H7 (cell line): ENCODE measurements at regions not wholly inside any gene's neighbourhood (a gene's known extent, or its start where the extent isn't known, plus 50 kb on each side); places are given as distances from the start of the nearest gene placed in this dataset.
"Not testable (repeated sequence)": the region's sequence is repeated elsewhere in the genome, so short reads cannot be mapped to it uniquely, and the experiment has no call there.

Experiments used
- DNase-seq: peaks from one replicate; pipeline ENCODE4 v3.0.0; 2012
- H3K27me3 ChIP-seq: 2 replicates; pipeline ENCODE4 v1.6.0; 2011; ENCODE audit warnings: mild to moderate bottlenecking, low read length; ENCODE audit not compliant: control insufficient read depth, insufficient read depth
- H3K36me3 ChIP-seq: replicated peaks from 2 replicates; pipeline ENCODE4 v1.5.1; 2011; ENCODE audit warnings: low read length; ENCODE audit not compliant: control insufficient read depth, insufficient read depth
- H3K4me3 ChIP-seq: 2 replicates; pipeline ENCODE4 v1.5.1; 2011; ENCODE audit warnings: low read depth, mild to moderate bottlenecking, control low read depth, low read length, moderate library complexity; ENCODE audit not compliant: insufficient read depth

GRCh38 chr7:65235586-65235985 lies 138.1 kb upstream of the ZNF92 start:
- Histone ChIP-seq H3K4me3 (no peak overlapping the region), H3K36me3 (no peaks in the 10 kb centered on the region), H3K27me3 (peaks cover 9% of the 10 kb centered on the region)
- no peak for DNase-seq

- H3K27me3 ChIP-seq = no peaks in the 10 kb centered on the region; the same call in 1 of the 2 replicates
- no peaks in the 10 kb centered on the region for H3K36me3 ChIP-seq
- no peak overlapping the region for H3K4me3 ChIP-seq
- DNase-seq = no peak
Observed at GRCh38 chr7:65233409-65234034, 140.1 kb upstream of the ZNF92 start.

DNA sequence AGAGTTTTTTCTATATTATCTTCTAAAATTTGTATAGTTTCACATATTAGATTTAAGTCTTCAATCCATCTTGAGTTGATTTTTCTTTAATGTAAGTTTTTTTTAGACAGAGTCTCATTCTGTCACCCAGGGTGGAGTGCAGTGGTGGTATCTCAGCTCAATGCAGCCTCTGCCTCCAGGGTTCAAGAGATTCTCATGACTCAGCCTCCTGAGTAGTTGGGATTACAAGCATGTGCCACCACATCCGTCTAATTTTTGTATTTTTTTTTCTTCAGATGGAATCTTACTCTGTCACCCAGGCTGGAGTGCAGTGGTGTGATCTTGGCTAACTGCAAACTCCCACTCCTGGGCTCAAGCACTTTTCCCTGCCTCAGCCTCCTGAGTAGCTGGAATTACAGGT lies 143.4 kb upstream of the ZNF92 start:
- Histone ChIP-seq H3K27me3 (no peaks in the 10 kb centered on the region; the same call in 1 of the 2 replicates), H3K36me3 (no peaks in the 10 kb centered on the region), H3K4me3 (no peak overlapping the region)
- no peak for DNase-seq

DNA sequence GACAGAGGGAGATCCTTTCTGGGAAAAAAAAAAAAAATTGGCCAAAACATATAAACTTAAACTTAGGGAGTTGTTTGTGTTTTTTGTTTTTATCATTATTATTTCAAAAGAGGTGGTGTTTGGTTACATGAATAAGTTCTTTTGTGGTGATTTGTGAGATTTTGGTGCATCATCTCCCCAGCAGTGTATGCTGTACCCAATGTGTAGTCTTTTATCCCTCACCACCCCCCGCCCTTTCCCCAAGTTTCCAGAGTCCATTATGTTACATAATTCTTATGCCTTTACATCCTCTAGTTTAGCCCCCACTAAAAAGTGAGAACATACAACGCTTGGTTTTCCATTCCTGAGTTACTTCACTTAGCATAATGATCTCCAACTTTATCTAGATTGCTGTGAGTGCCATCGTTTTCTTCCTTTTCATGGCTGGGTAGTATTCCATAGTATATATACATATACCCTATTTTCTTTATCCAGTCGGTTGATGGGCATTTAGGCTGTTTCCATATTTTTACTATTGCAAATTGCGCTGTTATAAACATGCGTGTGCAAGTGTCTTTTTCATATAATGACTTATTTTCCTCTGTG lies 148.1 kb upstream of the ZNF92 start:
- Histone ChIP-seq H3K4me3 (no peak overlapping the region), H3K27me3 (no peaks in the 10 kb centered on the region), H3K36me3 (no peaks in the 10 kb centered on the region)
- DNase-seq = no peak

- H3K27me3 ChIP-seq = no peaks in the 10 kb centered on the region
- H3K36me3 ChIP-seq = no peaks in the 10 kb centered on the region
- no peak overlapping the region for H3K4me3 ChIP-seq
- no peak for DNase-seq
Observed at GRCh38 chr7:65222655-65223054, 151.0 kb upstream of the ZNF92 start.

DNA sequence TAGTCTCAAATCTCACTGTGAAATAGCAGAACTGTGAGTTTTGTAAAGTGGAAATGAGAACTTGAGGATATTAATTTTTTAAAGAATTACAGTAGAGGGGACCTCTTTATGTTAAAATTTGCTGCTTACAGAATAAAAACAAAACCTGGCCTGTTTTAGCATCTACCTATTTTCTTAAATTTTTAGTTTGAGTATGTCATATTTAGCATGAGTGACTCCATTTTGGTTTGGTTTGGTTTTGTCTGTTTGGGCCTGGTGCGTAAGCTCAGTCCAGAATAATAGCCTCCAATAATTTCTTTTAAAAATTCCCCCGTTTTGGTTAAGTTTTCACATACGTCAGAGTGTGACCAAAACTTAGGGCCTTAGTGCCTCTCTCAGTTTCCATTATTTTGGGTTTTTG lies 152.0 kb upstream of the ZNF92 start:
- DNase-seq = no peak
- Histone ChIP-seq H3K36me3 (no peaks in the 10 kb centered on the region), H3K4me3 (no peak overlapping the region), H3K27me3 (no peaks in the 10 kb centered on the region)

DNA sequence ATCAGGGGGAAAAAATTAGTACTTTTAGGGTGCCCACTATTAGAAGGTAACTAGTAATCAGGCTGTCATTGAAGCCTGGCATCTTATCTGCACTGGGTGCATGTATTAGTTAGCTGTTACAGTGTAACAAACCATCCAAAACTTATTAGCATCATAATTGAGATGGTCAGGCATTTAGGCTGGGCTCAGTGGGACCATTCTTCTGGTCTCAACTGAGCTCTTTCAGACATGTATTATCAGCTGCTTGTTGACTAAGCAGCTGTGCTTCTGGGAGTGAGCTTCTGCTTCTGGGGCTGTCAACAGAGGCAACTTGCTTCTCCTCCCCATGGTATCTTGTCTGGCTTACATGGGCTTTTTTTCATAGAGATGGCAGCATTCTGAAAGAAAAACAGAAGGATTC lies 154.0 kb upstream of the ZNF92 start:
- Histone ChIP-seq H3K4me3 (no peak overlapping the region), H3K27me3 (no peaks in the 10 kb centered on the region), H3K36me3 (no peaks in the 10 kb centered on the region)
- DNase-seq = no peak

DNA sequence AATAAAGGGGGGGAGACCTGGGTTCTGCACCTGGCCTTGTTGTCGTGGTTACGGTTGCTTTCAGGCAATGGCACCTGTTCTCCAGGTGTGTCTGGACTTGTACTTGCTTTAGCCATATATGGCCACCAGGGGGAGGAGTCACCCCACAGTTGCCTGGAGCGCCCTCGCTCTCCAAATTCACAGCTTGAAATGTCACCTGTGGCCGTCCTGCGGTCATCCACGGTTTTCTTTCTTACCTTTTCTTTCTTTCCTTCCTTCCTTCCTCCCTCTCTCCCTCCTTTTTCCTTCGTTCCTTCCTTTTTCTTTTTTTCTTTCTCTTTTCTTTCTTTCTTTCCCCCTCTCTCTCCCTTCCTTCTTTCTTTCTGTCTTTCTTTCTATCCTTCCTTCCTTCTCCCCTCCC lies 157.2 kb upstream of the ZNF92 start:
- DNase-seq = peak; percentile 39
- no peaks in the 10 kb centered on the region for H3K27me3 ChIP-seq
- H3K36me3 ChIP-seq = no peaks in the 10 kb centered on the region
- no peak overlapping the region for H3K4me3 ChIP-seq

DNA sequence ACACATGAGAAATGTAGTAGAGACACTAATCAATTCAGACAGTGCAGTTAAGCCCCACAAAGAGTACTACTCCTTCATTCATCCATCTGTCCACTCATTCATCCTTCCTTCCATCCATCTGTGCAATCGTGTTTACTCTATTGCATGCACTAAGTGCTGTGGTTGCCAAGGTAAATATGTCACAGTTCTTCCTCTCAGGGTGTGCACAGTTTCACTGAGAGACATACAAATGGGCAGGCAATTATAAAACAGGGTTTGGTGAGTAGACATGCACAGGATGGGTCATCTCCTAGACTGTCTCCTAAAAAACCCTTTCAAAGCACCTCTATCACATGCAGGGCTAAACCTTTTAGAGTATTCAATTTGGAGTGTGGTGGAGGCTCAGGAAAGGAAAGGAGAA lies 160.4 kb upstream of the ZNF92 start:
- not testable (repeated sequence) for H3K36me3 ChIP-seq, H3K27me3 ChIP-seq, H3K4me3 ChIP-seq, DNase-seq

- not testable (repeated sequence) for H3K4me3 ChIP-seq, DNase-seq, H3K36me3 ChIP-seq, H3K27me3 ChIP-seq
Observed at GRCh38 chr7:65199221-65199620, 174.4 kb upstream of the ZNF92 start.

DNA sequence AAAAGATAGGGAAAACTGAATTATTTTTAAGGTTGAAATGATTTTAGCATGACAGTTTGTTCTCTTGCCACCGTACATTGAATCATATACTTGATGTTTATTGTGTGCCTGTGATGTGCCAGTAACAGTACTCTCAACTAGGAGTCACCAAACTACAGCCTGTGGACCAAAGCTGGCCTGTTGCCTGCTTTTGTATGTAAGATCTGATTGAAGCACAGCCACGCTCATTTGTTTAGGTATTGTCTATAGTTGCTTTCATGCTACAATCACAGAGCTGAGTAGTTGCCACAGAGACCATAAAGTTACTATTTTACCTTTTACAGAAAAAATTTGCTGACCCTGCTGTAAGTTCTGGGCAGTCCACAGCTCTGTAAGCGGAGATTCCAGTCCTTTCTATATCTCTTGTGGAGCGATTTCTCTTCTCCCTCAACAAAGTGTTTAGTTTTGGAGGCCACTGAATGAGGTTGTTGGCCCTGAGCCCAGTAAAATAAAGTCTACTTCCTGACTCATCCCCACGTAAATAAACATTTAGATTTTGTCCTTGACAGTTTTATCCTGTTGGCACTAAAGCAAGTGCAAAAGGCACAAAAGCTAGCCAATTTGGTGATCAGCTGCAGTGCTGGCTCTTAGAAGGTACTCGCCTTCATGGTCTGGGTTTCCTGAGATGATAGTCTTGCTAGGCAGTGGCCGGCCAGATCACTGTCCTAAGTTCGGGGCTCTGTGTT lies 180.2 kb upstream of the ZNF92 start:
- H3K36me3 ChIP-seq, H3K27me3 ChIP-seq, DNase-seq, H3K4me3 ChIP-seq: not testable (repeated sequence)

DNA sequence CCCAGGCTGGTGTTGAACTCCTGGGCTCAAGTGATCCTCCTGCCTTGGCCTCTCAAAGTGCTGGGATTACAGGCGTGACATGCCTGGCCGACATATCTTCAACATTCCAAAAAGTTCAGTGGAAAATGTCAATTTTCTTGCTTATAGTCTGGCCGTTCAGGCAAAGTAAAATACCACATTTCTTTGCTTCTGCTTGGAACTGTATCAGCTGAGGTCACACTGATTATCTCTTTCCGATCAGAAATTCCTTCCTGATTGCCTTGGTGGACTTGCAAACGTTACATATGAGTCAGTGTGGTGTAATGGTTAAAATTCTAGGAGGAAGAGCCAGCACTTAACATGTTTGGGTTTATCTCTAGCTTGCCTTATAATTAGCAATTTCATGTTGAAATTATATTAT lies 170.6 kb upstream of the ERV3-1 start:
- not testable (repeated sequence) for H3K36me3 ChIP-seq, DNase-seq, H3K27me3 ChIP-seq, H3K4me3 ChIP-seq

GRCh38 chr7:65150105-65150504 lies 143.6 kb upstream of the ERV3-1 start:
- not testable (repeated sequence) for H3K36me3 ChIP-seq, DNase-seq, H3K27me3 ChIP-seq, H3K4me3 ChIP-seq

DNA sequence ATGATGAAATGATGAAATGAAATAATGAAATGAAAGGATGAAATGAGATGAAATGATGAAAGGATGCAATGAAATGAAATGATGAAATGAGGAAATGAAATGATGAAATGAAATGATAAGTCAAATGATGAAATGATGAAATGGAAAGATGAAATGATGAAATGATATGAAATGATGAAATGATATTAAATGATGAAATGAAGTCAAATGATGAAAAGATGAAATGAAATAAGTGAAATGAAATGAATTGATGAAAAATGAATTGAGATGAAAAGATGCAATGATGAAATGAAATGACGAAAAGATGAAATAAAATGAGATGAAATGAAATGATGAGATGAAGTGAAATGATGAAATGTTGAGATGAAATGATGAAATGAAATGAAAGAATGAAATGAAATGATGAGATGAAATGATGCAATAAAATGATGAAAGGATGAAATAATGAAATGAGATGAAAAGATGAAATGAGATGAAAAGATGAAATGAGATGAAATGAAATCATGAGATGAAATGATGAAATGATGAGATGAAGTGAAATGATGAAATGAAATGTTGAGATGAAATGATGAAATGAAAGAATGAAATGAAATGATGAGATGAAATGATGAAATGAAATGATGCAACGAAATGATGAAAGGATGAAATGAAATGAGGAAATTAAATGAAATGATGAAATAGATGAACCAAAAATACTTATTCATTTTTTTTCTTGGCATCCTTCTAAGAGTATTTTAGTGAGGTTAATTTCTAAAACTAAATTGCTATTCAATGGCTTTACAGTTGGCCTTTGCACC lies 139.8 kb upstream of the ERV3-1 start:
- not testable (repeated sequence) for DNase-seq, H3K4me3 ChIP-seq, H3K36me3 ChIP-seq, H3K27me3 ChIP-seq

GRCh38 chr7:65145710-65146109 lies 139.2 kb upstream of the ERV3-1 start:
- not testable (repeated sequence) for DNase-seq, H3K4me3 ChIP-seq, H3K27me3 ChIP-seq, H3K36me3 ChIP-seq
